ENCODE measurements at regions not wholly inside any gene's neighbourhood (a gene's known extent, or its start where the extent isn't known, plus 50 kb on each side); places are given as distances from the start of the nearest gene placed in this dataset.

DNA sequence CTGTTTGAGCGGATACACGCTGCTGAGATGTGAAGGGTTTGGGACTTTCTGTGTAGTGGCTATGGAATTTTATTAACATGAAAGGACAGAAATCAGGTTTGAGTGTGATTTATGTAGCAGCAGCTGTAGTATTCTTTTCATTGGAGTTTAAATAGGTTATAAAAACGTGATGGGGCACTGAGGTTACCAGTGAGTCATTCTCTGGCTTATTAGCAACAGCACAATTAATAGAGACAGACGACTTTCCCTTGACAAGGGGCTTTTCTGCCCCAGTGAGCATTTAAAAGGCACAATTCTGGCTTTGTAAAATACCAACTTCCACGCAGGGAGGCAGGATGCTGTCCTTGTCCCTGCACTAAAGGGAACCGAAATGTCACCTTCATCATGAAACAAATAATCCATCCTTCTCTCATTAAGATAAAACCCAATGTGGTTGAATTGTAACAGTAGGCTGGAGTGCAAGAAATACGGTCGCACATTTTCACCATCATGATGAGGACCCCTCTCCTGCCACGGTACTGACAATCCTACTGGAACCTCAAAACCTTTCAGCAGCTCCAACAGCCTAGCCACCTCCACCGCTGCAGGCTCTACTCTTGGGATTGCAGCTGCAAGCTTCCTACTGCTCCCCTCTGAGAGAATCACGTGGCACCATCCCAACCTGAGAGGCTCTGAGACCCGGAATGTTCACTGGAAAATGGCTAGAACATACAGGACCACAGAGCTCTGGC lies 293.9 kb downstream of the IRX1 start:
- TF ChIP-seq, protein P1, sequence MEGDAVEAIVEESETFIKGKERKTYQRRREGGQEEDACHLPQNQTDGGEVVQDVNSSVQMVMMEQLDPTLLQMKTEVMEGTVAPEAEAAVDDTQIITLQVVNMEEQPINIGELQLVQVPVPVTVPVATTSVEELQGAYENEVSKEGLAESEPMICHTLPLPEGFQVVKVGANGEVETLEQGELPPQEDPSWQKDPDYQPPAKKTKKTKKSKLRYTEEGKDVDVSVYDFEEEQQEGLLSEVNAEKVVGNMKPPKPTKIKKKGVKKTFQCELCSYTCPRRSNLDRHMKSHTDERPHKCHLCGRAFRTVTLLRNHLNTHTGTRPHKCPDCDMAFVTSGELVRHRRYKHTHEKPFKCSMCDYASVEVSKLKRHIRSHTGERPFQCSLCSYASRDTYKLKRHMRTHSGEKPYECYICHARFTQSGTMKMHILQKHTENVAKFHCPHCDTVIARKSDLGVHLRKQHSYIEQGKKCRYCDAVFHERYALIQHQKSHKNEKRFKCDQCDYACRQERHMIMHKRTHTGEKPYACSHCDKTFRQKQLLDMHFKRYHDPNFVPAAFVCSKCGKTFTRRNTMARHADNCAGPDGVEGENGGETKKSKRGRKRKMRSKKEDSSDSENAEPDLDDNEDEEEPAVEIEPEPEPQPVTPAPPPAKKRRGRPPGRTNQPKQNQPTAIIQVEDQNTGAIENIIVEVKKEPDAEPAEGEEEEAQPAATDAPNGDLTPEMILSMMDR (IDR thresholded peaks at IDR 0.05; ENCODE audit: extremely low read depth, missing control alignments): no peak
- no peak for DNase-seq (ENCODE audit: low spot score)

DNA sequence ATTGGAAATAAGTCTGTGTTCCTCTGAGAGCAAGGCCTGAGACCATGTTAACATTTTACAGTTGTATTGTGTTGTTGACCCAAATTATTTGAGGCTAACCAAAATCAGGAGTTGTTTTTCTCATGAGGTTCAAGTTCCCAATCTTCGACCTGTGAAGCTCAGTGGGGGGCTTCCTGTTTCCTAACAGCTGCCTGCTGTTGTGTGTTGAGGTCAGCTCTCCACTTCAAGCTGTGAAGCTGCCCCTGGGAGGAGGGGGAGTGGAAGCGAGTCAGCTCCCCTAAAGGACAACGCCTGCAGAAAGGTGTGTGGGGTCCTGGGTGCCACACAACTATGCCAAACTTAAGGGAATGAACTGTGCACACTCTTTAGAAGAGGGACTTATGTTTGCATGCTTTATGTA lies 295.5 kb downstream of the IRX1 start:
- TF ChIP-seq, protein P1 (IDR thresholded peaks at IDR 0.05; ENCODE audit: extremely low read depth, missing control alignments): no peak
- DNase-seq (ENCODE audit: low spot score): no peak

DNA sequence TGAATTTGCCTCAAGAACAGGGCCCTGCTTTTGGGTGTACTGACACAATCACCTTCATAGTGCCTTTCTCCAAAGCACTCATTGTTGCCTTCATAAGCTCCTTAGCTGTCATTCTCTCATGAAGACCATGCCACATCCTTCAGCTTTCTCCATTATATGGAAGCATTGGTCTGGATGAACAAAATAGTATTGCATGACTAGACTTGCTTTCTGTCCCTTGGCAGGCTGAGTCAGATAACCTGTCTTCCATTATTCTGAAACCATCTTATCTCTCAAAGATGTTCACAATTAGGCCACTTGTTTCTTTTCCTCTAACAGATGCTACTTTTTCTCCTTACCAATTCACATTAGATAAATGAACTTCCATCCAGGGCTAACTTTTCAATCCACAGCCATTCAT lies 297.9 kb downstream of the IRX1 start:
- DNase-seq (ENCODE audit: low spot score): no peak
- TF ChIP-seq, protein P1 (IDR thresholded peaks at IDR 0.05; ENCODE audit: extremely low read depth, missing control alignments): no peak

DNA sequence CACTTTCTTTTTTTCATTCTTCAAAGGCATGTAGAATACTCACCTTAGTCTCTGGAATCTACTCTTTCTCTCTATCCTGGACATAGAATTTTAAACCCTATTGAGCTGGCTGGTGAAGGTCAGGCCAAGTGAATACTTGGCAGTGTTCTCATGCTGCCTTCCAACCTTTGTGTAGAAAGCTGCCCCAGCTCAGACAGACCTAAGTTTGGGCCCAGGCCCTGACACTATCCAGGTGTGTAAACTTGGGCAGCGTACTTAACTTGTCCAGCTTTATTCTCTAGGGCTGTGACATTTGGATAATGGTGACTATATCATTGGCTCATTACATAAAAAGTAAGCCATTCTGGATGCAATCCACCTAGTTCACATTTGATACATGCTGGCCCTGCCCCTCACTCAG lies 298.3 kb downstream of the IRX1 start:
- DNase-seq (ENCODE audit: low spot score): no peak
- TF ChIP-seq, protein P1 (IDR thresholded peaks at IDR 0.05; ENCODE audit: extremely low read depth, missing control alignments): no peak

GRCh38 chr5:3896098-3896497 lies 300.5 kb downstream of the IRX1 start:
- DNase-seq (ENCODE audit: low spot score): no peak
- TF ChIP-seq, protein P1 (IDR thresholded peaks at IDR 0.05; ENCODE audit: extremely low read depth, missing control alignments): no peak

GRCh38 chr5:3899093-3899492 lies 303.5 kb downstream of the IRX1 start:
- no peak for DNase-seq (ENCODE audit: low spot score)
- TF ChIP-seq, protein P1 (IDR thresholded peaks at IDR 0.05; ENCODE audit: extremely low read depth, missing control alignments): no peak

GRCh38 chr5:3904584-3904983 lies 309.0 kb downstream of the IRX1 start:
- TF ChIP-seq, protein P1 (IDR thresholded peaks at IDR 0.05; ENCODE audit: extremely low read depth, missing control alignments): no peak
- no peak for DNase-seq (ENCODE audit: low spot score)

Measured in GM20000 (cell line).